Progenitor cell of endocrine pancreas (in vitro differentiated cells): ENCODE measurements at regions not wholly inside any gene's neighbourhood (a gene's known extent, or its start where the extent isn't known, plus 50 kb on each side); places are given as distances from the start of the nearest gene placed in this dataset.

Experiments used
- DNase-seq: peaks from one replicate; pipeline ENCODE4 v3.0.0; 2021; ENCODE audit warnings: low spot score; ENCODE audit not compliant: unreplicated experiment
- H3K27ac Mint-ChIP-seq: 2 replicates; pipeline ENCODE4 v1.8.0; 2021; ENCODE audit warnings: mild to moderate bottlenecking, moderate library complexity, mixed read lengths
- H3K27me3 Mint-ChIP-seq: 2 replicates; pipeline ENCODE4 v1.8.0; 2021; ENCODE audit warnings: mixed read lengths
- H3K36me3 Mint-ChIP-seq: 2 replicates; pipeline ENCODE4 v1.8.0; 2022; ENCODE audit warnings: mixed read lengths; ENCODE audit not compliant: insufficient read depth
- H3K4me1 Mint-ChIP-seq: 2 replicates; pipeline ENCODE4 v1.8.0; 2021; ENCODE audit warnings: low read depth, mixed read lengths
- H3K4me3 Mint-ChIP-seq: 2 replicates; pipeline ENCODE4 v1.8.0; 2021; ENCODE audit warnings: low read depth, mild to moderate bottlenecking, moderate library complexity, mixed read lengths
- H3K9me3 Mint-ChIP-seq: 2 replicates; pipeline ENCODE4 v1.8.0; 2021; ENCODE audit warnings: low read depth, mixed read lengths
- TF ChIP-seq, protein P1 (sequence below): fragments of 200-600 bp; sonication (generic); IDR thresholded peaks from one replicate; pipeline ENCODE4 v1.5.0; 2021; ENCODE audit warnings: antibody characterized with exemption, mild to moderate bottlenecking; ENCODE audit not compliant: unreplicated experiment

GRCh38 chr20:60477958-60478357 lies 519.7 kb downstream of the CDH26 start:
- TF ChIP-seq, protein P1, sequence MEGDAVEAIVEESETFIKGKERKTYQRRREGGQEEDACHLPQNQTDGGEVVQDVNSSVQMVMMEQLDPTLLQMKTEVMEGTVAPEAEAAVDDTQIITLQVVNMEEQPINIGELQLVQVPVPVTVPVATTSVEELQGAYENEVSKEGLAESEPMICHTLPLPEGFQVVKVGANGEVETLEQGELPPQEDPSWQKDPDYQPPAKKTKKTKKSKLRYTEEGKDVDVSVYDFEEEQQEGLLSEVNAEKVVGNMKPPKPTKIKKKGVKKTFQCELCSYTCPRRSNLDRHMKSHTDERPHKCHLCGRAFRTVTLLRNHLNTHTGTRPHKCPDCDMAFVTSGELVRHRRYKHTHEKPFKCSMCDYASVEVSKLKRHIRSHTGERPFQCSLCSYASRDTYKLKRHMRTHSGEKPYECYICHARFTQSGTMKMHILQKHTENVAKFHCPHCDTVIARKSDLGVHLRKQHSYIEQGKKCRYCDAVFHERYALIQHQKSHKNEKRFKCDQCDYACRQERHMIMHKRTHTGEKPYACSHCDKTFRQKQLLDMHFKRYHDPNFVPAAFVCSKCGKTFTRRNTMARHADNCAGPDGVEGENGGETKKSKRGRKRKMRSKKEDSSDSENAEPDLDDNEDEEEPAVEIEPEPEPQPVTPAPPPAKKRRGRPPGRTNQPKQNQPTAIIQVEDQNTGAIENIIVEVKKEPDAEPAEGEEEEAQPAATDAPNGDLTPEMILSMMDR, result no peak
- Mint-ChIP-seq H3K9me3 (no peaks in the 10 kb centered on the region), H3K4me1 (no peaks in the 10 kb centered on the region), H3K27ac (no peak overlapping the region), H3K36me3 (no peaks in the 10 kb centered on the region), H3K27me3 (peaks cover 24% of the 10 kb centered on the region), H3K4me3 (no peak overlapping the region)
- DNase-seq, result no peak

GRCh38 chr20:60478533-60478932 lies 520.3 kb downstream of the CDH26 start:
- no peak overlapping the region for H3K27ac Mint-ChIP-seq
- H3K4me3 Mint-ChIP-seq, result no peak overlapping the region
- H3K9me3 Mint-ChIP-seq, result no peaks in the 10 kb centered on the region
- no peaks in the 10 kb centered on the region for H3K4me1 Mint-ChIP-seq
- TF ChIP-seq, protein P1, result no peak
- DNase-seq, result no peak
- H3K27me3 Mint-ChIP-seq, result peaks cover 20% of the 10 kb centered on the region
- H3K36me3 Mint-ChIP-seq, result no peaks in the 10 kb centered on the region

DNA sequence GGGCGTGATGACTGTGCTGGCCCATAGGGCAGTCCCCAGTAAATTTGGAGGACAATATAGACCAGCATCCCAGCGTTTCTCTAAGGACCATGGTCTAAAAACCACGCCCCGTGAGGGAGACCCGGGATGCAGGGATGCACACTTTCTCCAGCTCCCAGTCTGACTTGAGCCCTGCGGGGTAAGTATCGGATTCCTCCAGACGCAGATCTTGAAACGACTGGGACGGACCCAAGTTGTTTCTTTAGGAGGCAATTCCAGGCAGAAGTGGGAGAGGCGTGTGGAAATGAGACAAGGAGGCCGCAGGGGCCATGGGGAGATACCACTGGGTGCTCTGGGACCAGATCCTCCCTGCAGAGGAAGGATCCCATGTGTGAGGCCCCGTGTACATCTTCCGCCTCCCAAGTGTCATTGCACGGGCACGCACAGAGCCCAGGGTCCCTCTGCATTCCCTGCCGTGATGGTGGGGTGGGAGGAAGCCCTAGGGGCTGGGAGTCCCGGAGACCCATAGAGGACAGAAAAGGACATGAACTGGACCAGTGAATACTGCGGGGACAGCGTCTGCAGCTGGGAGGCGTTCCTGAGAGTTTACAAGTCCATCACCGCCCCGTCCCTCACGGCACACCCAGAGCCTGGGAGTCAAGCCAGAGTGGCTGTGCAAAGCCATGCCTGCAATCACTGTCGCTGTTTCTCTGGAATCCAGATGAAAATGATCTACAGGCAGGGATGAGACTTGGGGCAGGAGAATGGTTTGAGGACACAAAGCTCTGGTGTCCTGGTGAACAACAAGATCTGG lies 522.9 kb downstream of the CDH26 start:
- TF ChIP-seq, protein P1, result no peak
- DNase-seq, result no peak
- Mint-ChIP-seq H3K4me3 (no peak overlapping the region), H3K27me3 (peaks cover 37% of the 10 kb centered on the region), H3K27ac (no peak overlapping the region), H3K4me1 (no peaks in the 10 kb centered on the region), H3K36me3 (no peaks in the 10 kb centered on the region), H3K9me3 (no peaks in the 10 kb centered on the region)

DNA sequence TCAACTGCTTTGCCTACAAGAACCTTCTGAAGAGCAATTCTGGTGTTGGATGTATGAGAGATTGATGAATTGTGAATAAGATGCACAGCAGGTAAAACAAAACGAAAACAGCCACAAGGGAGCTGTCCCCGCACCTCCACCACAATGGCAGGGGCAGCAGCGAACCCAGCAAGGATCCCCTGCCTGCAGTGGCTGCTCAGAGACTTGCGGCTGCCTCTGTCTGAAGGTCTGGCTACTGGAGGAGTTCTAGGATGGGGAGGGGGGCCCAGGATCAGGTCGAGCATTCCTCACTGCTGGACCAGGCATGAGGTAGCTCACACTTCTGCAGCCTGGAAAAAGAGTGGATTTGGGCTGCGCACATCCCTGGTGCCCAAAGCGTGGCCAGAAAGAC lies 523.5 kb downstream of the CDH26 start:
- DNase-seq, result no peak
- Mint-ChIP-seq H3K27ac (no peak overlapping the region), H3K9me3 (no peaks in the 10 kb centered on the region), H3K4me3 (no peak overlapping the region), H3K36me3 (no peaks in the 10 kb centered on the region), H3K4me1 (no peaks in the 10 kb centered on the region), H3K27me3 (peaks cover 37% of the 10 kb centered on the region)
- TF ChIP-seq, protein P1, result no peak

DNA sequence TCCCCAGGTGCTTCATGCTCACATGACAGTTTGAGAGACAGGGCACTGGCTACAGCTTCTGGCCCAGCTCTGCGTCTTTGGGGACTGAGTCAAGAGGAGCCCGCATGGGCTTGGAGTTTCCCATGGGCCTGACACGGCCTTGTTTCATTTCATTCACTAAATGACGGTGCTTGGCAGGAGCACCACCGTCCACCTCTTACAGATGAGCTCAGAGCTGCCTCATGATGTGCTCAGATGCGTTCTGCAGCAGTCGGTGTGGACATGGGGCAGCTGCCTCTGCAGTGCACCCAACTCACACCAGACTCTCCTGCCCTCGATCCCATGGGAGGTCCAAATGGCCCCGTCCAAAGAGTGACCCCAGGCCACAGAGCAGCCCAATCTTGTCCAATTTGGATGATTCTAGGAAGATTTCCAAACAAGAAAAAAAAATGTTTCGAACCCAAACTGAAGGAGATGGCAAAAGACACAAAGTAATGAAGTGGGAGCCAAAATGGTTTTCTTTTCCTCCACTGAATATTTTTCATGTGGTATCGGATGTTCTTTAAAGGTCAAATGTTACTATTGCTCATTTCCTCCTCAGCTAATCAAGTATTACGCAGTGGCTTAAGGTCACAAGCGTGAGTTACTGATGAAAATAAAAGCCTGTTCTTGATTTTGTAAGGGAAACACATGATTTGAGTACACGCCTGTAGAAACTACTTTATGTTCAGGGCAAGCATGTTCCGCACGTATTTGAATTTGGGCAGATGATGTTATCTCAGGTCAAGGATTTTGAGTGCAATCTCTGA lies 524.2 kb downstream of the CDH26 start:
- no peaks in the 10 kb centered on the region for H3K9me3 Mint-ChIP-seq
- TF ChIP-seq, protein P1, result no peak

More for the DNA sequence above, 524.2 kb downstream of the CDH26 start:
- Mint-ChIP-seq H3K27me3 (peaks cover 37% of the 10 kb centered on the region), H3K27ac (no peak overlapping the region), H3K4me3 (no peak overlapping the region), H3K36me3 (no peaks in the 10 kb centered on the region), H3K4me1 (no peaks in the 10 kb centered on the region)
- DNase-seq, result no peak
